Activated CD4-positive, alpha-beta T cell treated with anti-CD3 and anti-CD28 coated beads for 24 hours (primary cell): ENCODE measurements at regions not wholly inside any gene's neighbourhood (a gene's known extent, or its start where the extent isn't known, plus 50 kb on each side); places are given as distances from the start of the nearest gene placed in this dataset.
"Not testable (repeated sequence)": the region's sequence is repeated elsewhere in the genome, so short reads cannot be mapped to it uniquely, and the experiment has no call there.

Experiments
- DNase-seq, 2 donors: peaks; one replicate each; pipeline ENCODE4 v3.0.0-alpha.2; 2020; ENCODE audit warnings: low read depth in 2 of 2

DNA sequence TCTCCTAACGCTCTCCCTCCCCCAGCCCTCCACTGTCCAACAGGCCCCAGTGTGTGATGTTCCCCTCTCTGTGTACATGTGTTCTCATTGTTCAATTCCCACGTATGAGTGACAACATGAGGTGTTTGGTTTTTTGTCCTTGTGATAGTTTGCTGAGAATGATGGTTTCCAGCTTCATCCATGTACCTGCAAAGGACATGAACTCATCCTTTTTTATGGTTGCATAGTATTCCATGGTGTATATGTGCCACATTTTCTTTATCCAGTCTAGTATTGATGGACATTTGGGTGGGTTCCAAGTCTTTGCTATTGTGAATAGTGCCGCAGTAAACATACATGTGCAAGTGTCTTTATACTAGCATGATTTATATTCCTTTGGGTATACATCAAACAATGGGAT lies 347.4 kb downstream of the MAGEE1 start:
- not testable (repeated sequence) for DNase-seq

DNA sequence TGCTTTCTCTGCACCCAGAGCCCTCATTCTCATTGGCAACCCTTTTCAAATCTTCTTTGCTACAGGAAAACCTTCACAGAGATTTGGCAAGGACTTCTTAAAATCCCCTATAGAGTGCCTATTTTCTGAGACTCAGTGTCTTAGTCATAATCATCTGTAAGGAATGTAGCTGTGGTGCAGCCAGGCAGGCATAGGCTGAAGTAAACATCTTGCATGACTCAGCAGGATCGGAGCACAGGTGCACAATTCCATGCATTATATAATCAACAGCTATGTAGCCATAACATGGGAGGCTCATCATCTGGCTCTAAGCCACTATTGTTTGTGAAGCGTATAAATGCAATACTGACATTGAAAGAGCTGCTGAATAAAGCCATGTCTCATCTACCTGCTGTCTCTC lies 368.8 kb downstream of the MAGEE1 start:
- no peak for DNase-seq

DNA sequence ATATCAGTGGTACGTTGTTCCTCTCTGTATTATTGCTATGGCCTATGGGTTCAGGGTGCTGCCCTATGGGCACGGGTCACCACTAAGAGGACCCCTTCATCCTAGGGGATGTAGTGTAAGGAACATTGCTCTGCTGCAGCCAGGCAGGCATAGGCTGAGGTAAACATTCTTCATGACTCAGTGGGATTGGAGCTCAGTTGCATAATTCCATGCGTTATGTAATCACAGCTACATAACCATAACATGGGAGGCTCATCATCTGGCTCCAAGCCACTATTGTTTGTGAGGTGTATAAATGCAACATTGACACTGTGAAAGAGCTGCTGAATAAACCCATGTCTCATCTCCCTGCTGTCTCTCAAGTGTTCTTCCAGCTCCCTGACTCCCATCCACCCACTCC lies 375.2 kb downstream of the MAGEE1 start:
- no peak for DNase-seq

DNA sequence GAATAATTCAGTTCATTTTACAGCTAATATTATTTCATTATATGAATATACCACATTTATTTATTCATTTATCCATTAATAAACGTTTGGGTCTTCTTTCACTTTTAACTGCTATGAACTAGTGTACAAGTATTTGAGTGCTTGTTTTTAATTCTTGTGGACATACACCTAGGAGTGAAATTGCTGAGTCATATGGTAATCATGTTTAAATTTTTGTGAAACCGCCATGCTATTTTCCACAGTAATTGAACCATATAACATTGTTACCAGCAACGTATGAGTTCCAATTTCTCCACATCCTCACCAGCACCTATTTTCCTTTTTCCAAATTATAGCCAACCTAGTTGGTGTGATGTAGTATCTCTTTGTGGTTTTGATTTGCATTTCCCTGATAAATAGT lies 388.2 kb downstream of the MAGEE1 start:
- no peak for DNase-seq

DNA sequence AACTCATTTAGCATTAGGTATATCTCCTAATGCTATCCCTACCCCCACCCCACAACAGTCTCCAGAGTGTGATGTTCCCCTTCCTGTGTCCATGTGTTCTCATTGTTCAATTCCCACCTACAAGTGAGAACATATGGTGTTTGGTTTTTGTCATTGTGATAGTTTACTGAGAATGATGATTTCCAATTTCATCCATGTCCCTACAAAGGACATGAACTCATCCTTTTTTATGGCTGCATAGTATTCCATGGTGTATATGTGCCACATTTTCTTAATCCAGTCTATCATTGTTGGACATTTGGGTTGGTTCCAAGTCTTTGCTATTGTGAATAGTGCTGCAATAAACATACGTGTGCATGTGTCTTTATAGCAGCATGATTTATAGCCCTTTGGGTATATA lies 389.8 kb downstream of the MAGEE1 start:
- not testable (repeated sequence) for DNase-seq

DNA sequence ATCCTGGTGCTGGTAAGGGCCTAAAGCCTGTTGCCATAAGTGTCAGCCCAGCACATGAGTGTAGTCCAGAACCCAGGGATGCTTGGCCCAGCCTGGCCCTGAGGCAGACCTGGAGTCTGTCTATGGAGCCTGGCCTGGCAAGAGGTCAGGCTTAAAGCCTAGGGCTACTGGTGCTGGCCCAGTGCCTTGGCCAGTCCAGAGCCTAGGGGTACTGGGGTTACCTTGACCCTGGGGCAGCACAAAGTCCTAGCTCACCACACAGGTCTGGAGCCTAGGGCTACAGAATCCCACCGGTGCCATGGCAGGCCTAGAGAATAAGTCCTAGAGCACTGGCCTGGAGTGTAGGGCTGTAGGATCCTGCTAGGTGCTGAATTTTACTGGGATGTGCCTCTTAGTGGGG lies 393.8 kb downstream of the MAGEE1 start:
- no peak for DNase-seq

DNA sequence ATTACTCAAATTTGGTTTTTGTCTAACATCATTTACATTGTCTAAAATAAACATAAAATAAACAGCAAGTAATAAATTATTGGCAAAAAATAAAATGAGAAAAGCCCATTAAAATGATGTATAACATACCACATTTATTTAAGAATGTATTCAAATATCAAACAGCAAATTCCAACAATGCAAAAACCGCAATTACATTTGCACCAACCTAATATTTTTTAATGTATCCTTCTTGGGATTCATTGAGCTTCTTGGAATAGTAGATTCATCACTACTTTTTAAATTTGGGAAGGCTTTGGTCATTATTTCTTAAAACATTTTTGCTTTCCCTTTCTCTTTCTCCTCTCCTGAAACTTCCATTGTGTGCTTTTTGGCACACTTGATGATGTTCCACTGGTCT lies 400.2 kb downstream of the MAGEE1 start:
- no peak for DNase-seq

DNA sequence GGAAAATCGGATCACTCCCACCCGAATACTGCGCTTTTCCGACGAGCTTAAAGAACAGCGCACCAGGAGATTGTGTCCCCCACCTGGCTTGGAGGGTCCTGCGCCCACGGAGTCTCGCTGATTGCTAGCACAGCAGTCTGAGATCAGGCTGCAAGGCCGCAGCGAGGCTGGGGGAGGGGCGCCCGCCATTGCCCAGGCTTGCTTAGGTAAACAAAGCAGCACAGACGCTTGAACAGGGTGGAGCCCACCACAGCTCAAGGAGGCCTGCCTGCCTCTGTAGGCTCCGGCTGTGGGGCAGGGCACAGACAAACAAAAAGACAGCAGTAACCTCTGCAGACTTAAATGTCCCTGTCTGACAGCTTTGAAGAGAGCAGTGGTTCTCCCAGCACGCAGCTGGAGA lies 413.4 kb downstream of the MAGEE1 start:
- not testable (repeated sequence) for DNase-seq

DNA sequence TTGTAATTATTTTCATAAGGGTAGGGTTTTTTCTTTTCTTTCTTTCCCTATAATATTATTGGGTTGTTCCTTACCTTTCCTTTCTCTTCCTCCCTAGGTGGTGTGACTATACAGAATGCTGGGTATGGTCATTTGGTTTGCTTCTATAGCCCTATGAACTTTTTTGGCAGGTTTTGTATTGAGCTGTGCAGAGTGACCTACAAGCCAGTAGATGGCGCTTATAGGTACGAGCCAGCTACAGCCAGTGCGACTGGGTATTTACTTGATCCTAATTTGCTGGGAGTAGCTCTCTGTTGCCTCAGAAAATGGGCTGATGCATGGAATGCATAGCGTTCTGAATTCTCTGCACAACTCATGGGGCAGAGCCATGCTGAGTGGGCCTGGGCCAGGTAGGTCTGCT lies 423.3 kb downstream of the MAGEE1 start:
- no peak for DNase-seq

DNA sequence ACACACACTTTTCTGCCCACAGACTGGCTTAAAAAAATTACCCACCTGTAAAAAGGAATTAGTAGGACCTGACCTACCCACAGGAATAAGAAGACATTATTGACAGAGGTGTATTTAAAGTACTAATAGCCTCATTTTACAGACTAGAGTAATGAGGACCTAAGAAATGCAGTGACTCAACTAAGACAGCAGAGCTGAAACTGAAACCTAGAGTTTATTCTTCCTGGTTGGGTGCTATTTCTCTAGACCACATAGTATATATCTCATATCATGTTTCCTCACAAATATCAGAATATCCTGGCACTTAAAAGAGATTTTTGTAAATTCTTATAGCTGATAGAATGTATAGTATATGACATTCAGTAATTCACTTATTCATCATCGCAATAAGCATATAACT lies 435.0 kb downstream of the MAGEE1 start:
- DNase-seq, result no peak

DNA sequence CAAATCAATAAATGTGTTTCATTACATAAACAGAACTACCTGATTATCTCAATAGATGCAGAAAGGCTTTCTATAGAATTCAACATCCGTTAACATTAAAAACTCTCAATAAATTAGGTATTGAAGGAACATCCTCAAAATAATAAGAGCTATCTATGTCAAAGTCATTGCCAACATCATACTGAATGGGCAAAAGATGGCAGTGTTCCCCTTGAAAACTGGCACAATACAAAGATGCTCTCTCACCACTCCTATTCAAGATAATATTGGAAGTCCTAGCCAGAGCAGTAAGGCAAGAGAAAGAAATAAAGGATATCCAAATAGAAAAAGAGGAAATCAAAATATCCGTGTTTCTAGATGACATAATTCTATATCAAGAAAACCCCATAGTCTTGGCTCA lies 466.4 kb downstream of the MAGEE1 start:
- DNase-seq, result no peak

DNA sequence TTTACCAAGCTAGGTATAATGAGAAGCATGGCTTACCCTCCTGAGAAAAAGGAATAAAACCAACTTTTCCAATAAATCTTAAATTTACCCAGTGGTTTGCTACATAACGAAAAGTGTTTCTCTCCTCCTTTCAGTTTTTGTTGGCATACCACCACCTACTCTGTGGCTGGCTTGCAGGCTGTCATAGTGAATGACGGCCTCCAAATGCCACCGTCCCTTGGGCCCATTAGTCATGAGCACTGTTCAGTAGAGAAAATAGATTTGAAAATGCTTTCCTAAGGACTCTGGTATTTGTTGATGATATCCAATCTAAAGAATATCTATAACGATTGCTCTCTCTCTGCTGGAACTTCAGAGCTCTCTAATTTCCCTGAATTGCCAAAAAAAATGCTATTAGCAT lies 488.3 kb downstream of the MAGEE1 start:
- no peak for DNase-seq

DNA sequence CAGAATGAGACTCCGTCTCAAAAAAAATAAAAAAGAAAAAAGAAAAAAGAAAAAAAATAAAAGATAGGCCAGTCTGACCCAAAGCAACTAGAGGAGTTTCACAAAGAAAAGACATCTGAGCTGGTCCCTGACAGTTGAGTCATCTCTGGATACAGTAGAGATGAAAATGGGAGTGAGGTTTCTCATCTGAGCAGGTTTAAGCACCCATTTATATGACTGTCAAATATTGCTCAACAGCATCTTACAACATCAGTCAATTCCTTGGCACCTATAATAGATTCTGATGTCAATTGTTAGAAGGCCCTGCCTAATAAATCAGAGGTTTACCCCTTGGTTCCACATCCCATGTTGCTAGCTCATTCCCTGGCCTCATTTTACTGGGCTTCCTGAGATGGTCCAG lies 490.5 kb downstream of the MAGEE1 start:
- no peak for DNase-seq

DNA sequence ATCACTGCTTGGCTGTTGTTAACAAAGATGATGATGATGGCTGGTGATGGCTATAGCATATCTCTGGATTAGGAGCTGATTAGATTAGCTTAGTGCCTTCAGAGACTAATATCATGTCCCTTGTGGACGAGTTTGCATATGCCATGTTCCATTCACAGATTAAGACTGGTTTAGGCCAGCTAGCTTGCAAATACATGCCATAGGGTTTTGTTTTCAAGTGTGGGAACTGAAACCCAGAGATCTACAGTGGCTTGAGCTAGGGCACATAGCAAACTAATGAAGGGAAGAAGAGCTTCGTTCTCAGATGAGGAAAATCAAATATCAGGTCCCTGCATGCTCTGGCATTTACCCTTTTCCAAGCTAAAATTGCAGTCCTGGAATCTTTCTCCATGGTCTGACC lies 492.3 kb downstream of the MAGEE1 start:
- DNase-seq, result no peak

DNA sequence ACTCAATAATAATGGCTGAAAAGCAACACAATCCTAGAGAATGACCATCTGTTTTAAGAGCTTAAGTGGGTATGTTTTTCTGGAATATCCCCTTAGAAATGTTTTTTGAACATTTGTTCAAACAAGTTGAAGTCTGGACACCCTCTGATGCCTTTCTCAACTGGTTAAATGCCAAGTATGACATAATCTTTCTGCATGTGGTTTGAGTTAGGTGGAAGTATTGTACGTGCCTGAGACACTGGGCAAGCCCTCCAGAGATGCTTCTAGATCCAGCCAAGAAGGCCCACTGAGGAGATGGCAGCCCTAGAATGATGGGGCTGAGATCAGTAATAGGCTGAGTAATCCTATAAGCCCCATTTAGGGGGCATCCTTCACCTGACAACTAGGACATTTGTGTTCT lies 493.1 kb downstream of the MAGEE1 start:
- no peak for DNase-seq

DNA sequence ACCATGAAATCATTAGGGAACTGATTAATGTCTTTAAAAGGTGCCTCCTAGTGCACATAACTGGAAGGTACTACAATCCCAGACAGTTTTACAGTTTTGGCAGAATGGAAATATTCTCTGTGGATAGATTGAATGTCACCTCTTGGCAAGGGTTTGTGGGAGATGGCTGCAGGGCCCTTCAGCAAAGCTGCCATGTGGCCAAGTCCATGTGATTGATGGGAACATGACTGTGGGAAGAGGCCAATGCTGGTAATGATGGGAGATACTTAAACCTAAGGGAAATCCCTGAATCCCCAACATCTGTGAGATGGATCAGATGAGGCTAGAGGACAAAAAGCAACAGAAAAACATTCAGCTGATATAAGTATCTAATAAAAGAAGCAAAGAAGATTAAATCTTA lies 493.7 kb downstream of the MAGEE1 start:
- DNase-seq, result no peak

DNA sequence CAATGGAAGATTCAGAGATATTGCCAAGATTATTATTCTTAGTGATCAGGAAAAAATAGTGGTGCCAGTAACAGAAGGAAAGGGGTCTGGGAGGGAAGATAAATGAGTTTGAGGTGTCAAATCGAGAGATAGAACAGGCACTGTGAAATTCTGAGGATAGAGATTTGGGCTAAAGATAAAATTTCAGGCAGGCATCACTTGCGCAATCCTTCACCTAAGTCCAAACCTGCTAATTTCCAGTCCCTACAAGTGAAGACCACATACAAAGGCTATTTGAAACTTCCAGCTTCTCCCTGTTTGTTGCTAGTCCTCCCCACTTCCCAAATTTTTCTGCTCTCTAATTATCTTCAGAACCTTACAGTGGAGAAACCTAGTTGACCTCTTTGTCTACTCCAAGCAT lies 494.6 kb downstream of the MAGEE1 start:
- DNase-seq, result no peak

DNA sequence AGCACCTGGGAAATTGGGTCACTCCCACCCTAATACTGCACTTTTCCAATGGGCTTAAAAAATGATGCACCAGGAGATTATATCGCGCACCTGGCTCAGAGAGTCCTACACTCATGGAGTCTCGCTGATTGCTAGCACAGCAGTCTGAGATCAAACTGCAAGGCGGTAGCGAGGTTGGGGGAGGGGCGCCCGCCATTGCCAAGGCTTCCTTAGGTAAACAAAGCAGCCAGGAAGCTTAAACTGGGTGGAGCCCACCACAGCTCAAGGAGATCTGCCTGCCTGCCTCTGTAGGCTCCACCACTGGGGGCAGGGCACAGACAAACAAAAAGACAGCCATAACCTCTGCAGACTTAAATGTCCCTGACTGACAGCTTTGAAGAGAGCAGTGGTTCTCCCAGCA lies 497.1 kb downstream of the MAGEE1 start:
- not testable (repeated sequence) for DNase-seq

DNA sequence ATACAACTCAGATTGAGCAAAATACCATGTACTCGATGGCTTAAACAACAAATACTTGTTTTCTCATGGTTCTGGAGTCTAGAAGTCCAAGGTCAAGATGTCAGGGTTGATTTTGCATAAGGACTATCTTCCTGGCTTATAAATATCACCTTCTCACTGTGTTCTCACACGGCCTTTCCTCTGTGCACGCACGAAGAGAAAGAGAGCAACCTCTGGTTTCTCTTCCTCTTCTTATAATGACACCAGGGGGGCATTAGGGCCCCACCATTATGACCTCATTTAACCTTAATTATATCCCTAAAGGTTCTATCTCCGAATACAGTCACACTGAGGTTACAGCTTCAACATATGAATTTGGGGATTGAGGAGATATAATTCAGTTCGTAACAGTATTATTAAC lies 504.0 kb downstream of the MAGEE1 start:
- no peak for DNase-seq

DNA sequence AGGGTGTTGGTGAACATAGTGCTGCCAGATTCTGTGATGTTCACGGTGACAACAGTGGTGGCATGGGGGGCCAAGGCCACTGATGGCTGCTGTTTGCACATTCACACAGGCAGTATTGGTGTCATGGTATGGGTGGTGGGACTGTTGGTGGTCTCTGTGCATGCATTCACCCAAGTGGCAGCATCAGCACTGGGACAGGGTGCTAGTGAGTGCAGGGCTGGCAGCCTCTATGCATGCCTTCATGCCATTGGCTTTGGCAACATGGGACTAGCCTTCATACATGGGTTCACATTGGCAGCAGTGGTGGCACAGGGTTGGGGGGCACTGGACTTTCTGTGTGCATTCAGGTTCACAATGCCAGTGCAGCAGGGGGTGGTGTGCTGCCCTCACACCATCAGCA lies 489.7 kb upstream of the FGF16 start:
- no peak for DNase-seq

DNA sequence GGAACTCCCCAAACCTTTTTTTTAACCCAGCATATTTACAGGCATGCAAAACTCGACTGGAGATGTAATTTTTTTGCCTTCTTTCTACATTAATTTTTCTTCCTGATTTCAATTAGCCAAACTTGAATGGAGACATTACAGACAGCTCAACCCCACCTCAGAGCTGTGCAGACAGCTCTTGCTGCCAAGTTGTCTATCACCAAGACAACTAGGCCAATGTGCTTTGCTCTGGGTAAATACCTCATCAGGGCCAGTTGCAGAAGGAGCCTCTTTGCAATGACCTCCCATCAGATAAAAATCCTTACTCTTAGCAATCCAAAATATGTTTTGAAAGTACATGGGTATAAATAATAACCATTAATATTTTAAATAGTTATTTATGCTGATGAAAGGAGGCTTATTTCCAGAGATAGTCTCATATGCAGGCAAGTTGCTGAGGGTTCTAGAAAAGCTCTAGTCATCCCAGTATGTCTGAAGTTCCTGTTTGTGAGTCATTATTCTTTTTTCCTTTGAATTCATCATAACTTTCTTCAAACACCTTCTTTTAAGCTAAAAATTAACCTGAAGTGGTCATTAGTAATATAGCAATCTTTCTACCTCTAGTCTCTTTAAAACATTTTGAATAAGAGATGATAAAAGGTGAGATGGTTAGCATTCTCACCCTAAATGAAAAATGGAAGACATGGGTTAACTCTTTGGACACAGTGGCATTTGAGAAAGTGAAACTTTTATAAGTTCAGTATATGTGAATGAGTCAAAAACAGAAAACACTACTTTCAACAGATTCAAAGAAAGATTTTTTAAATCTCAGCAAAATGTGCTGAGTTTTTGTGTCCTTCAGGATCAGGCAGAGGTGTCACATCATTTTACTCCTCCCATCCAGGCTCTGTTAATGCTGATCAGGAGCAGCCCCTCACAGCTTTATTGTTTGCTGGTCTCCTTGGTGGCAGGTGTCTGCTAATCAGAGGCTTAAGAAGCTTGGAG lies 475.5 kb upstream of the FGF16 start:
- no peak for DNase-seq

DNA sequence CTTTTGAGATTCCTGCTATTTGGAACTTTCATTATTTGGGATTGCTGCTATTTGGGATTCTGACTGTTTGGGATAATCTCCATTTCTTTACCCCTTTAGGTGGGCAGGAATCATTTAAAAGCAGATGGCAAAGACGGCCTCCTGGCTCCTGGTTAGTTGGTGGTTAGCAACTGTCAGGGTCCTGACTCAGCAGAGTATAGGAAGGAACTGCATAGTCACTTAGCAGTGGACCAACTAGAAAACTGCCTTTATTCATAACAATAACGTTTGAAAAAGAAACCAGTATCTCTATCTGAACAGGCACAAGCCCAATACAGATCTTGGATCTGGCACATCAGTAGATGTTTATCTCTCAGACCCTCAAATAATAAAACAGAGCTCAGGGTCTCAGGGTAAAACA lies 469.7 kb upstream of the FGF16 start:
- DNase-seq, result no peak

DNA sequence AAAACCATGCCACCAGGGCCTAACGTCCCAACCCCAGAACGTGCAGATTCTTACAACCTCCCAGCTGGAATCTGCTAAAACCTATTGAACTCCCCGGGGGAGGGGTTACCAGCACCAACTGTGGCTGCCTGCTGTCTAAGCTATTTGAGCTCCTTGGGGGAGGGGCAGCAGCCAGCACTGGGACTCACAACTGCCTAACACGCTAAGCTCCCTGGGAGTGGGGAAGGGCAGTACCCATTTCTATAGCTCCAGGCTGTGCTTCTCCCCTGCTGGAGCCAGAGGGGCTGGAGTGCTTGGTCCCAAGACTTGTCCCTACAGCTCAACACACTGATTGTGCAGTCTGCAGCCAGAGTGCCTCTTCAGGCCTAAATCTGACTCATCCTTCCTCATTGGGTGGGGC lies 459.8 kb upstream of the FGF16 start:
- DNase-seq, result no peak

DNA sequence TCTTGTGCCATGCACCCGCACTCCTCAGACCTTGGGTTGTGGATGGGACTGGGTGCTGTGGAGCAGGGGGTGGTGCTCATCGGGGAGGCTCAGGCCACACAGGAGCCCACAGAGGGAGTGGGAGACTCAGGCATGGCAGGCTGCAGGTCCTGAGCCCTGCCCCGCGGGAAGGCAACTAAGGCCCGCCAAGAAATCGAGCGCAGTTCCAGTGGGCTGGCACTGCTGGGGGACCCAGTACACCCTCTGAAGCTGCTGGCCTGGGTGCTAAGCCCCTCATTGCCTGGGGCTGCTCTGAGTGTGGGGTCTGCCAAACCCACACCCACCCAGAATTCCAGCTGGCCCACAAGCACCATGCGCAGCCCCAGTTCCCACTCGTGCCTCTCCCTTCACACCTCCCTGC lies 450.5 kb upstream of the FGF16 start:
- no peak for DNase-seq
